ENCODE measurements at regions not wholly inside any gene's neighbourhood (a gene's known extent, or its start where the extent isn't known, plus 50 kb on each side); places are given as distances from the start of the nearest gene placed in this dataset.

DNA sequence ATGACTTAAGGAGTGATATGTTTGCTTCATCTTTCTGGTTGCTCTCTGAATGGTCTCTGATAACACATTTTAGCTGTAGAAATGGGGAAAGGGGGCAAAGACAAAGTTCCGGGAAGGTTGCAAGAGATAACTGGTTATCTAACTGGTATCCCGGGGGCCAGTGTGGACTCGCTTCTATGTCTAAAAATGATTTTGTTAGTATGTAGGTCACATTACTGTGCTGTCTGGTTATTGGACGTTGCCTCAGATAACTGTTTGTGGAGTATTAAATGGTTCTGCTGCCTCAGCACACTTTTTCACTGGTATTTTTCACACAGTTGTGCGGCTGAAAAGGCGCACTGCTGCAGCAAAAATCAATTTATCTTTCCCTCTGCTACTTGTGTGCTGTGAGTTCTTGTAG is 63.0 kb upstream of the ZNF536 start:
- Mint-ChIP-seq H3K4me1 (ENCODE audit: low read depth) (no peaks in the 10 kb centered on the region), H3K36me3 (ENCODE audit: low read depth) (no peaks in the 10 kb centered on the region), H3K9me3 (no peaks in the 10 kb centered on the region), H3K27me3 (ENCODE audit: low read depth) (no peaks in the 10 kb centered on the region), H3K27ac (no peak overlapping the region), H3K4me3 (no peak overlapping the region)

DNA sequence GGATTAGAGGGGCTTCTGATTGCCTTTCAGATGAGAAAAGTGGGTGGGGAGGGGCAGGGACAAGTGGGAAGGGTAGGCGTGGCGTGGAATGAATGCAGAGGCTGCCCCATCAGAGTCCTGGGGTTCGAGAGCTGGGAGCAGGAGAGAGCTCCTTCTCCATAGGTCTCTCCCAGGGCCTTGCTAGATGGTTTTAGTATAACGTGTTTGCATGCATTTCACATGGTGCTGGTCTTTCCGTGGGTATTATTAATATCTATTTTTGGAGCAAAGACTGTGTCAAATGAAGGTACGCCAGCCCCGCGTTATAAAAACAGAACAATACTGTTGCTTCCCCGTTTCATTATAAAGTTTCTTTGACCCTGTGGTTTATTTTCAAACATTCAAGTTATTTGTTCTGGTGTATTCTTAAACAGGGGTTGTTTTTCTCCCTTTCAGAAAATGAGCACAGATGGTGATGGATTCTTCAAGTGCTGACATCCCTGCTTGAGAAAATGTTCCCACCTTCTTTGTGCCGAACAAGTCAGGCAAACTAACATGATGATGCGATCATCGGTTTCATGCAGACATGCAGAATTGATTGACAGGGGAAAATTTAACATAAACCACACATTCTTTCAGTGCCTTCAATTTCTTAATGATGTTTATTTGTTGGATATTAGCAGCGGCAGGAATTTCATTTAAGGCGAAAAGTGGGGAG is 62.1 kb upstream of the ZNF536 start:
- H3K9me3 Mint-ChIP-seq, result peaks cover 3% of the 10 kb centered on the region
- no peak overlapping the region for H3K27ac Mint-ChIP-seq
- H3K36me3 Mint-ChIP-seq (ENCODE audit: low read depth), result no peaks in the 10 kb centered on the region
- H3K27me3 Mint-ChIP-seq (ENCODE audit: low read depth), result no peaks in the 10 kb centered on the region
- no peaks in the 10 kb centered on the region for H3K4me1 Mint-ChIP-seq (ENCODE audit: low read depth)
- no peak overlapping the region for H3K4me3 Mint-ChIP-seq

DNA sequence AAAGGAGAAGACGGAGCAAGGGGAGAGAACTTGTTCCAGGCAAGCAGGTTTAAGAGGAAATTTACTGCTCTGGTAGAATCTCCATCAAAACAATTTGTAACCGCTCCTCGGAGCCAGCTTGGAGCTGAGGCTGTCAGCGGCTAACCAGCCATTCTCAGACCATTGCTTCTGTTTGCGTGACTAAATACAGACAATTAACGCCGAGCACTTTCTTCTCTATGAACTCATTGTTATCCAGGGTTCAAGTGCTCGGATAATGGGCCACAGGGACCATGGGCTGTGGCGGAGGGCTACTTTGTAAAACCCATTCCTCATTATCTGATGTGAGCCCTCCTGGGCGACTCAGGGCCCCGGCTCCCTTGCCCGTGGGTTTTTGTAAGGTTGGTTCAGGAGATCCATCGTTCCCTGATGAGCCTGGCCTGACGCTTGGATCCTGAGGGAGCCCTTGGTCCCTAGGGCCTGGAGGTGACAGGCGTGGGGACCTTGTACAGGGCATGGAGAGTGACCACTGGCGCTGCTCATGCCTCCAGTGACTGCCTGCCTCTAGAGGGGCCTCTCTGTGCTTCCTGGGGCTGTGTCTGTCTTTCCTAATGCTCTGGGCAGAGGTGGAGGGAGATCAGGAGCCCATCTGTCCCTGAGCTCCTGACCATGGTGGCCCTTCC is 61.5 kb upstream of the ZNF536 start:
- Mint-ChIP-seq H3K4me1 (ENCODE audit: low read depth) (no peaks in the 10 kb centered on the region), H3K27ac (no peak overlapping the region), H3K9me3 (peaks cover 6% of the 10 kb centered on the region), H3K36me3 (ENCODE audit: low read depth) (no peaks in the 10 kb centered on the region), H3K4me3 (no peak overlapping the region), H3K27me3 (ENCODE audit: low read depth) (no peaks in the 10 kb centered on the region)

DNA sequence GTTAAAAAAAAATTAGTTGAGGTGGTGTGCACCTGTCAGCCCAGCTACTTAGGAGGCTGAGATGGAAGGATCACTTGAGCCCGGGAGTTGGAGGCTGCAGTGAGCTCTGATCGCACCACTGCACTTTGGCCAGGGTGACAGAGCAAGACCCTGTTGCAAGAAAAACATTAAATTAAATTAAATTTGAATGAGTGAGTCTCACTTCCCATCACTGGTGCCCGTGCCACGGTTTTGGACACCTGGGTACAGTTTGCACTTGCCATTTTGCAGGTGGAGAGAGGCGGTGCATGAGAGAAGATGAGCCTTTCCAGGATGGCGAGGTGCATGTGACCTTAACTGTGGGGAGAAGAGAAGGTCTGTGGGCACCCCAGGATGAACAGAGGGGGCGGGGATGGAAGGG is 60.3 kb upstream of the ZNF536 start:
- Mint-ChIP-seq H3K27me3 (ENCODE audit: low read depth) (no peaks in the 10 kb centered on the region), H3K9me3 (peaks cover 12% of the 10 kb centered on the region), H3K4me3 (no peak overlapping the region), H3K36me3 (ENCODE audit: low read depth) (no peaks in the 10 kb centered on the region), H3K4me1 (ENCODE audit: low read depth) (no peaks in the 10 kb centered on the region), H3K27ac (no peak overlapping the region)

DNA sequence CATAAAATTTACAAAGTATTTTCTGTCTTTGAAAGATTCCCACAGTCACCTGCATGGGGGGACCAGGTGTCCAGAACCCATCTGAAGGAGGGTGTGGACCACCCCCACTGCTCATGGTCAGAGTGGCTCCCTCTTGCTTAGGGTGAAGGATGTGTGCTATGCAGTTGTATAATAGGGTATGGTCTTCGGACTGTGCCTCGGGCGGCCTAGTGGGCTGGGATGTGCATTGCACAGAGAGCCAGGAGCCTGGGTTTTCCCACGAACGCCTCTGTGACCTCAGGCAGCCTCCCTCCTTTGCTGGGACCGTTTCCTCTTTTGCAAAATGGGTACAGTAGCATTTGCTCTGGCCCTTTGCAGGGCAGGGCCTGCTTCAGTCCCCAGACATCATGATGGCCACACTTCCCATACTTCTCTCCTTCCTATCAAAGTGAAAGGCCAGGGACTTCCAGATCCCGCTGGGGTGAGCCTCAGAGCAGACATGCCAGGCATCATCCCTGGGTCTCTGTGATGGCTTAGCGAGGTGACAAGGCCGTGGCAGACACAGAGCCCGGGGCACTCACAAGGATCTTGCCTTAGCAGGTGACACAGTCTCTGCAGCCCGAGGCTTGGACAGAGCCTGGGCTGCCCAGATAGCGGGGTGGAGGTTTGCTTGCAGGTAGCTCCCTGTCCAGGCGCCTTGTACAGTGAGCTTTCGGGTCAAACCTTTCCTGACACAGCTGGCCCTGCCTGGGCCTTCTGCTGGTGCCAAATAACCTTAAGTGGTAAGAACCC is 59.4 kb upstream of the ZNF536 start:
- Mint-ChIP-seq H3K9me3 (peaks cover 12% of the 10 kb centered on the region), H3K36me3 (ENCODE audit: low read depth) (no peaks in the 10 kb centered on the region), H3K4me3 (no peak overlapping the region), H3K27ac (no peak overlapping the region), H3K4me1 (ENCODE audit: low read depth) (no peaks in the 10 kb centered on the region), H3K27me3 (ENCODE audit: low read depth) (no peaks in the 10 kb centered on the region)

DNA sequence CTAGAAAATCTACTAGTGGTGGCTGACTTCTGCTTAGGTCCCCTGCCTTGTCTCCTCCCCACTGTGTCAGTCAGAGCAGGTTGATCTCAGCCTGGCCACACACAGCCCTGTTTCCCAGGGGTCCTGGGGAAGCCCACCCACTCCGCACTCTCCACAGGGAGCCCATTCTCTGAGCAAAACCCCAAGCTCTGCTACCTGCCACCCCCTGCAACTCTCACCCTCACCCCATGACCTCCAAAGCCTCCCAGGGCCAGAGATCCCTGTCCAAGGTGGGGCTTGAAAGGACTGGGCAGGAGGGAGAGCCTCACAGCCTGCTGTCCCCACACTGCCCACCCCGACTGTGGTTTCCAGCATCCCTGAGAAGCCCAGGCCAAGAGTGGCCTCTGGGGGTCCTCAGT is 58.8 kb upstream of the ZNF536 start:
- H3K9me3 Mint-ChIP-seq, result peaks cover 12% of the 10 kb centered on the region
- no peak overlapping the region for H3K27ac Mint-ChIP-seq
- H3K4me3 Mint-ChIP-seq, result no peak overlapping the region
- H3K36me3 Mint-ChIP-seq (ENCODE audit: low read depth), result no peaks in the 10 kb centered on the region
- H3K27me3 Mint-ChIP-seq (ENCODE audit: low read depth), result no peaks in the 10 kb centered on the region
- no peaks in the 10 kb centered on the region for H3K4me1 Mint-ChIP-seq (ENCODE audit: low read depth)

DNA sequence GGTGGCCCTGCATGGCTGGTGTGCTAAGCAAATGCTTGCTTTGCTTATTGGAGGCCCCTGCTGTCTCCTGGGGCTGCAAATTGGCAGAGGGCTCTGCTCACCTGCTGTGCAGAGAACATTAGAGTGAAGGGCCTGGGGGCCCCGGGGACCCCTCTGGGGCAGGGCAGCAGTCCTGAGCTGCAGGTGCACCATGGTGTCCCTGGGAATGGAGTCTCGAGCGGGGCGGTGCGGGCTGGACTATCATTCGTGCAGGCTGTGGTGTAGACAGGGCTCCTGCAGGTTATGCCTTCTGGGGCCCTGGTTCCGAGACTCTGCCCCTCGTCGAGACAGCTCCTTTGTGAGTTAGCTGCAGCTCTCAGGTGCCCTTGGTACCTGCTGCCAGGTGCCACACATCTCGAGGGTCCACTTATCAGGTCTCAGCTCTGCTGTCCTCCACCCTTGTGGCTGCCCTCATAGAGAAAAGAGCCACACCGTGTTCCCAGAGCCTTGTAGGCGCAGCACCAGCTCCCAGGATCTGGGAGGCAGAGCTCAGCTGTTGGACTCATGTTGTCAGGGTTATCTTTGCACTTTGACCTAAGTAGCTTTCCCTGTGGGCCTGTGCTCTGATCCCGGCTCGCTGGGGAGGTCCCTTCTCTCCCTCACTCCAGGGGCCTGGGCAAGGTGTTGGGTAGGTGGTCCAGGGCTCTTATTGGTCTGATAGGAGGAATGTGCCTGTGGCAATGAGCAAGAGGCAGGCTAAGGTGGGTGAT is 58.0 kb upstream of the ZNF536 start:
- Mint-ChIP-seq H3K4me1 (ENCODE audit: low read depth) (no peaks in the 10 kb centered on the region), H3K4me3 (no peak overlapping the region), H3K27ac (no peak overlapping the region), H3K36me3 (ENCODE audit: low read depth) (no peaks in the 10 kb centered on the region), H3K9me3 (peaks cover 12% of the 10 kb centered on the region), H3K27me3 (ENCODE audit: low read depth) (no peaks in the 10 kb centered on the region)

DNA sequence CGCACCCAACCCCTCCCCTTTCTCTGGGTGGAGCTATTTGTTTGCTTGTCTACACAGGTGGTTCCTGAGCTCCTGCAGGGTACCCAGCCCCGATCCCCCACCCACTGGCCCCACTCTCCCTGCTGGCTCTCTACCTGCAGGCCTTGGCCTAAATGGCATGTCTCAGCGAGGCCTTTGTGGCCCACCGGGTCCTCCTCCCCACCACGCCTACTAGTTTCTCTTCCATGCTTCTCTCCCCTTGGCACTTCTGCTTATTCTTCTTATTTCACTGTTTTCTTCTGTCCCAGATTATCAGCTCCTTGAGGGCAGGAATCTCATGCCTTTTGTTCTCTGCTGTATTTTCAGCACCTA is 57.4 kb upstream of the ZNF536 start:
- peaks cover 12% of the 10 kb centered on the region for H3K9me3 Mint-ChIP-seq
- no peak overlapping the region for H3K4me3 Mint-ChIP-seq
- no peaks in the 10 kb centered on the region for H3K27me3 Mint-ChIP-seq (ENCODE audit: low read depth)
- H3K36me3 Mint-ChIP-seq (ENCODE audit: low read depth), result no peaks in the 10 kb centered on the region
- H3K27ac Mint-ChIP-seq, result no peak overlapping the region
- H3K4me1 Mint-ChIP-seq (ENCODE audit: low read depth), result no peaks in the 10 kb centered on the region

DNA sequence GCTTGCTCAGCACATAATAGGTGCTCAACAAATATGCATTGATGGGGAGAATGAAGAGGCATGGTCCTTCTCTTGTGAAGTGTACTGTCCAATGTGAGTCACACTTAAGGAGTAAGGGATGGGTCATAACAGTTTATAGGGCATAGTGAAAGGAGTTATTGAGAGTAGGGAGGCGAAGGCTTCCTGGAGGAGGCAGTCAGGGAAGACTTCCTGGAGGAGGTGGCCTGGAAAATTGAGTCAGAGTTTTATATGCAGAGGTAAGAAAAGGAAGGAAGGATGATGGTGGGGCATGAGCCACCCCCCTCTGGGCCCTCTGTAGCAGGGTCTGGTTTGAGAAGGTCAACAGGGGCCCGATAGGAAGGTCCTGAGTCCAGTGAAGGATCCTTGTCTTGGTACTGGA is 57.0 kb upstream of the ZNF536 start:
- Mint-ChIP-seq H3K9me3 (peaks cover 12% of the 10 kb centered on the region), H3K27me3 (ENCODE audit: low read depth) (no peaks in the 10 kb centered on the region), H3K4me3 (no peak overlapping the region), H3K4me1 (ENCODE audit: low read depth) (no peaks in the 10 kb centered on the region), H3K36me3 (ENCODE audit: low read depth) (no peaks in the 10 kb centered on the region), H3K27ac (no peak overlapping the region)

DNA sequence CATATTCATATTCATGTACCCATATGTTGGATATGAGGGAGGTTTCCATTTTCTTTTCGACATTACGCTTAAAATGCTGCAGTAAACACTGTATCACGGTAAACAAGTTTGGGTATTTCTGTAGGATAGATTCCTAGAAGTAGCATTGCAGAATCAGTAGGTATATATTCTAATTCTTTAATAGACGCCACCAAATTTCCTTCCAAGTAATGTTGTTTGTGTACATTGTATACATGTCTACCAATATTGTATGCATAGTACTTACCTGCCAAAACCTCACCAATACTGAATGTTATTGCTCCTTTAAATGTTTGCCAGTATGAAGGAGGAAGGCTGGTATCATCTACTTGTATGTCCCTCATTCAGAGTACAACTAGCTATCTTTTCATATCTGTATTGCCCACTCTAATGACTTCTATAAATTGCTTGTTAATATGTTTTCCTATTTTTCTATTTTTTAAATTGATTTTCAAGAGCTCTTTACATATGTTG is 56.1 kb upstream of the ZNF536 start:
- no peaks in the 10 kb centered on the region for H3K27me3 Mint-ChIP-seq (ENCODE audit: low read depth)
- H3K27ac Mint-ChIP-seq, result no peak overlapping the region
- no peaks in the 10 kb centered on the region for H3K36me3 Mint-ChIP-seq (ENCODE audit: low read depth)
- H3K4me1 Mint-ChIP-seq (ENCODE audit: low read depth), result no peaks in the 10 kb centered on the region
- H3K9me3 Mint-ChIP-seq, result peaks cover 12% of the 10 kb centered on the region
- H3K4me3 Mint-ChIP-seq, result no peak overlapping the region

DNA sequence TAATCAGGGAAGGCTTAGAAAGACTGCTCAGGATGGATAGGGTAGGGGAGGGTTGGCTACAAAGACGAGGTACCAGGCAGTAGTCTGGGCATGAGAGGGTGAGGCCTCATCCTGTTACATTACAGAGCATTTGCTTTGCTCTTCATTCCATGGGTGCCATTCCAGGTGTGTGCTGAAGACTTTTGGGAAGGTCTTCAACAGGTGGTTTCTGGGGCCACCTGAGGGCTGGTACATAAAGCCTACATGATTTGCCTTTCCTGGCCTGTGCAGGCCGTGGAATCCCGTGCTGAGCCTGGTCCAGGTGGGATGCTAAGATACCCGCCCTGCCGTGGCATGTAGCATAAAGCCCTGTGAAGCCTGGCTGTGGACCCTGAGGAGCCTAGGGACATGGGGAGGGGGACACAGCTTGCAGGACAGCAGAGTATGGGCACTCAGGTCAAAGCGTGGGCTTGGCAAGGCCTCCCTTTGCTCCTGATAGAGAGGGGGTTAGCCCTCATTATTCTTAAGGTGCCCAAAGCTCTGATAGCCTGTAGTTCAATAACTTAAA is 55.6 kb upstream of the ZNF536 start:
- H3K27me3 Mint-ChIP-seq (ENCODE audit: low read depth), result no peaks in the 10 kb centered on the region
- peaks cover 12% of the 10 kb centered on the region for H3K9me3 Mint-ChIP-seq
- H3K36me3 Mint-ChIP-seq (ENCODE audit: low read depth), result no peaks in the 10 kb centered on the region
- no peak overlapping the region for H3K27ac Mint-ChIP-seq
- no peaks in the 10 kb centered on the region for H3K4me1 Mint-ChIP-seq (ENCODE audit: low read depth)
- no peak overlapping the region for H3K4me3 Mint-ChIP-seq

DNA sequence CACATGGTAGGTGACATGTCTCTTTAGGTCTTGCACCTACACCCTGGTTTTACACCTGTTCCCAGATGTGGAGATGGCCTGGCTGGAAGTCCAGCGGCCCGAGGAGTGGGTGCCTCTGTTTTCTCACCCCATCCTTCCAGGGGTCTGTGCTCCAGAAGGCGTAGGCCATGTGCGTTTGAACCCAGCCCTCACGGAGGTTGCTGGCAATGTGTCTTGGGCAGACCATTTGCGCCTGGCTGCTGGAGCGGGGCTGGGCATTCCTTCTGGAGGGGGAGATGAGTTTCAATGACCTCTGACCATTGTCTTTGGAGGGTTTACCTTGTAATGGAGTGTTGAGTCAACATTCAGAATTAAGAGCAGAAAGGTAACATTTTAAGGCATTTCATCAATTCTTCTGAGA is 54.8 kb upstream of the ZNF536 start:
- H3K27ac Mint-ChIP-seq, result no peak overlapping the region
- no peaks in the 10 kb centered on the region for H3K27me3 Mint-ChIP-seq (ENCODE audit: low read depth)
- H3K4me1 Mint-ChIP-seq (ENCODE audit: low read depth), result no peaks in the 10 kb centered on the region
- H3K9me3 Mint-ChIP-seq, result peaks cover 12% of the 10 kb centered on the region
- H3K36me3 Mint-ChIP-seq (ENCODE audit: low read depth), result no peaks in the 10 kb centered on the region
- no peak overlapping the region for H3K4me3 Mint-ChIP-seq

DNA sequence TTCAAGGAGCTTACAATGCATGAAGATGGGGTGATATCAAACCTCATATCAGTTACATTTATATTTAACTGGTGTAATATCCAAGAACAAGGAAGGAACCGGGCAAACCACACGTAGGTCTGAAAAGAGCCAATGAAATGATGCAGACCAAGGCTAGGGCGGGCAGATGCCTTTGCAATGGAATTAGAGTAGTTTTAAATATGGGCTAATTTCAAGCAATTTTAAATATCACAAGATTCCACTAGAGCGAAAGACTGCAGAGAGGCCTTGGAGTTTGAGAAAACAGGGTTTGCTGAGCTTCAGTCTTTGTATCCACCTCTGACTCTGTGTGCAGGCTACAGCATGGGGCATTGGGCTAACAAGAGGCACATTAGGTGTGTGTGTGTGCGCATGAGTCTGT is 53.9 kb upstream of the ZNF536 start:
- Mint-ChIP-seq H3K36me3 (ENCODE audit: low read depth) (no peaks in the 10 kb centered on the region), H3K4me1 (ENCODE audit: low read depth) (no peaks in the 10 kb centered on the region), H3K9me3 (peaks cover 12% of the 10 kb centered on the region), H3K27me3 (ENCODE audit: low read depth) (no peaks in the 10 kb centered on the region), H3K27ac (no peak overlapping the region), H3K4me3 (no peak overlapping the region)

DNA sequence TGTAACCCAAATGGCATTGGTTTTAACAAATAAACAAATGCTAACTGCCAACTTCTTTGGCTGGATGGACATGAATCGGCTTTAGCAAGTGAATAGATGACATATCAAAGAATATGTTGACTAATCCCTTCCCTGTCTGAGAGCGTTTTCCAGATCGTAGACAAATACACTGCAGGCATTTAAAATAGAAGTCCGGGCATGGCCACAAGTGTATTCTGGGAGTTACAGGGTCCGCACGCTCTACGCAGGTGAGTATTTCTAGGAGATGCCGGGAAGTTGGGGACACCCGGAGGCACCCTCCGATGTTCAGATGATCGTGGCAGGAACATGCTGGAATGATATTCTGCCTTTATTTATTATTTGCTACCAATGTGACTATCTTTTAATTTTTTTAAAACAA is 53.2 kb upstream of the ZNF536 start:
- H3K36me3 Mint-ChIP-seq (ENCODE audit: low read depth), result no peaks in the 10 kb centered on the region
- H3K27ac Mint-ChIP-seq, result no peak overlapping the region
- no peak overlapping the region for H3K4me3 Mint-ChIP-seq
- H3K27me3 Mint-ChIP-seq (ENCODE audit: low read depth), result no peaks in the 10 kb centered on the region
- H3K9me3 Mint-ChIP-seq, result peaks cover 14% of the 10 kb centered on the region
- no peaks in the 10 kb centered on the region for H3K4me1 Mint-ChIP-seq (ENCODE audit: low read depth)

All from T-helper 1 cell treated with Interleukin-12 subunit alpha and Interleukin-12 subunit beta and Interleukin-4 antibody, amounts not matched to agents 30 μg/mL and 1 μg/mL, for 36 hours (primary cell).